Astrocyte (in vitro differentiated cells and primary cell): ENCODE measurements at regions not wholly inside any gene's neighbourhood (a gene's known extent, or its start where the extent isn't known, plus 50 kb on each side); places are given as distances from the start of the nearest gene placed in this dataset.

Experiments used
- DNase-seq: peaks from one replicate; pipeline ENCODE4 v3.0.0-alpha.2; 2010; ENCODE audit warnings: low read depth
- FAIRE-seq: peaks from 2 replicates; lab custom pipeline; 2011; peaks lifted over from hg19 to GRCh38; lab: Jason Lieb, UNC
- H2AFZ ChIP-seq: 2 replicates; pipeline ENCODE4 v1.6.0; 2012; ENCODE audit warnings: low read depth, low read length, inconsistent platforms
- H3K27ac ChIP-seq: 2 replicates; pipeline ENCODE4 v1.5.1; 2011; ENCODE audit warnings: low read depth, low read length, inconsistent platforms
- H3K27me3 ChIP-seq: 2 replicates; pipeline ENCODE4 v1.6.0; 2011; ENCODE audit warnings: low read length, inconsistent platforms; ENCODE audit not compliant: insufficient read depth
- H3K36me3 ChIP-seq: 2 replicates; pipeline ENCODE4 v1.5.1; 2011; ENCODE audit warnings: low read length, inconsistent platforms; ENCODE audit not compliant: insufficient read depth
- H3K4me1 ChIP-seq: 2 replicates; pipeline ENCODE4 v1.5.1; 2011; ENCODE audit warnings: low read length, inconsistent platforms; ENCODE audit not compliant: insufficient read depth
- H3K4me2 ChIP-seq: 2 replicates; pipeline ENCODE4 v1.6.0; 2012; ENCODE audit warnings: low read length, inconsistent platforms
- H3K4me3 ChIP-seq: 2 replicates; pipeline ENCODE4 v1.5.1; 2011; ENCODE audit warnings: low read depth, mild to moderate bottlenecking, low read length, inconsistent platforms; ENCODE audit not compliant: insufficient read depth
- H3K79me2 ChIP-seq: 2 replicates; pipeline ENCODE4 v1.6.0; 2012; ENCODE audit warnings: mild to moderate bottlenecking, low read length, inconsistent platforms; ENCODE audit not compliant: insufficient read depth
- H3K9ac ChIP-seq: 2 replicates; pipeline ENCODE4 v1.6.0; 2012; ENCODE audit warnings: mild to moderate bottlenecking, low read length, inconsistent platforms
- H3K9me3 ChIP-seq: 2 replicates; pipeline ENCODE4 v1.5.1; 2012; ENCODE audit warnings: low read depth, mild to moderate bottlenecking, low read length, inconsistent platforms; ENCODE audit not compliant: insufficient read depth
- H4K20me1 ChIP-seq: 2 replicates; pipeline ENCODE4 v1.6.0; 2012; ENCODE audit warnings: low read length, inconsistent platforms; ENCODE audit not compliant: insufficient read depth
- H3K27ac Mint-ChIP-seq: one replicate; pipeline ENCODE4 v1.8.0; 2021; ENCODE audit warnings: mild to moderate bottlenecking, mixed read lengths; ENCODE audit not compliant: unreplicated experiment
- H3K27me3 Mint-ChIP-seq: one replicate; pipeline ENCODE4 v1.8.0; 2021; ENCODE audit warnings: low read depth, mixed read lengths; ENCODE audit not compliant: unreplicated experiment
- H3K36me3 Mint-ChIP-seq: one replicate; pipeline ENCODE4 v1.8.0; 2021; ENCODE audit warnings: low read depth, mixed read lengths; ENCODE audit not compliant: unreplicated experiment
- H3K4me1 Mint-ChIP-seq: one replicate; pipeline ENCODE4 v1.8.0; 2021; ENCODE audit warnings: low read depth, mixed read lengths; ENCODE audit not compliant: unreplicated experiment
- H3K4me3 Mint-ChIP-seq: one replicate; pipeline ENCODE4 v1.8.0; 2021; ENCODE audit warnings: mild to moderate bottlenecking, moderate library complexity, mixed read lengths; ENCODE audit not compliant: unreplicated experiment
- H3K9me3 Mint-ChIP-seq: one replicate; pipeline ENCODE4 v1.8.0; 2021; ENCODE audit warnings: mild to moderate bottlenecking, mixed read lengths; ENCODE audit not compliant: unreplicated experiment
- CTCF ChIP-seq: IDR thresholded peaks from 2 replicates; pipeline ENCODE4 v1.5.1; 2011; ENCODE audit warnings: low read depth, mild to moderate bottlenecking, inconsistent platforms, low read length, moderate library complexity; ENCODE audit not compliant: insufficient read depth
- EZH2 ChIP-seq: IDR thresholded peaks from 2 replicates; pipeline ENCODE4 v1.6.1; 2012; ENCODE audit warnings: mild to moderate bottlenecking, low read length, inconsistent platforms; ENCODE audit not compliant: insufficient read depth

GRCh38 chr9:109597496-109597895 lies 99.4 kb upstream of the PTPN3 start:
- H2AFZ ChIP-seq: no peak overlapping the region
- Mint-ChIP-seq H3K4me3 (no peak overlapping the region), H3K4me1 (peaks cover 12% of the 10 kb centered on the region), H3K27ac (no peak overlapping the region), H3K36me3 (no peaks in the 10 kb centered on the region), H3K9me3 (no peaks in the 10 kb centered on the region), H3K27me3 (peaks cover 9% of the 10 kb centered on the region)
- H3K27ac ChIP-seq: no peak overlapping the region
- H4K20me1 ChIP-seq: no peaks in the 10 kb centered on the region
- H3K9me3 ChIP-seq: no peaks in the 10 kb centered on the region
- no peak overlapping the region for H3K9ac ChIP-seq
- no peak for DNase-seq
- no peaks in the 10 kb centered on the region for H3K79me2 ChIP-seq
- peaks cover 6% of the 10 kb centered on the region for H3K27me3 ChIP-seq
- TF ChIP-seq CTCF (no peak), EZH2 (no peak)
- H3K4me1 ChIP-seq: peaks cover 8% of the 10 kb centered on the region
- no peak overlapping the region for H3K4me3 ChIP-seq
- no peaks in the 10 kb centered on the region for H3K36me3 ChIP-seq
- no peak overlapping the region for H3K4me2 ChIP-seq
- no peak for FAIRE-seq

- peaks cover 15% of the 10 kb centered on the region for H3K4me1 Mint-ChIP-seq
- FAIRE-seq: no peak
- no peaks in the 10 kb centered on the region for H4K20me1 ChIP-seq
- H3K27me3 Mint-ChIP-seq: peaks cover 7% of the 10 kb centered on the region
- no peak overlapping the region for H3K9ac ChIP-seq
- no peaks in the 10 kb centered on the region for H3K36me3 ChIP-seq
- no peaks in the 10 kb centered on the region for H3K36me3 Mint-ChIP-seq
- H3K79me2 ChIP-seq: no peaks in the 10 kb centered on the region
- H3K27ac Mint-ChIP-seq: no peak overlapping the region
- H3K9me3 Mint-ChIP-seq: no peaks in the 10 kb centered on the region
- H3K4me3 Mint-ChIP-seq: no peak overlapping the region
- no peak overlapping the region for H2AFZ ChIP-seq
- TF ChIP-seq CTCF: no peak
- peaks cover 20% of the 10 kb centered on the region for H3K4me1 ChIP-seq
- H3K9me3 ChIP-seq: no peaks in the 10 kb centered on the region
- H3K4me2 ChIP-seq: no peak overlapping the region
- H3K4me3 ChIP-seq: no peak overlapping the region
- DNase-seq: no peak
- H3K27me3 ChIP-seq: peaks cover 10% of the 10 kb centered on the region
- H3K27ac ChIP-seq: no peak overlapping the region
Observed at GRCh38 chr9:109599131-109599530, 101.0 kb upstream of the PTPN3 start.

GRCh38 chr9:109599711-109600110 lies 101.6 kb upstream of the PTPN3 start:
- Mint-ChIP-seq H3K27ac (peak overlapping the region; percentile 8), H3K9me3 (no peaks in the 10 kb centered on the region), H3K27me3 (peaks cover 4% of the 10 kb centered on the region), H3K4me1 (peaks cover 15% of the 10 kb centered on the region), H3K36me3 (no peaks in the 10 kb centered on the region), H3K4me3 (no peak overlapping the region)
- no peak overlapping the region for H3K4me3 ChIP-seq
- H3K27me3 ChIP-seq: peaks cover 13% of the 10 kb centered on the region
- H2AFZ ChIP-seq: no peak overlapping the region
- FAIRE-seq (no peak), DNase-seq (no peak)
- no peak overlapping the region for H3K9ac ChIP-seq
- no peak overlapping the region for H3K27ac ChIP-seq
- no peak for TF ChIP-seq EZH2
- TF ChIP-seq CTCF: no peak
- peak overlapping the region; percentile 49 for H3K4me2 ChIP-seq
- no peaks in the 10 kb centered on the region for H3K36me3 ChIP-seq
- H3K9me3 ChIP-seq: no peaks in the 10 kb centered on the region
- H4K20me1 ChIP-seq: no peaks in the 10 kb centered on the region
- peaks cover 20% of the 10 kb centered on the region for H3K4me1 ChIP-seq
- H3K79me2 ChIP-seq: no peaks in the 10 kb centered on the region
